H1 (cell line): ENCODE measurements at regions not wholly inside any gene's neighbourhood (a gene's known extent, or its start where the extent isn't known, plus 50 kb on each side); places are given as distances from the start of the nearest gene placed in this dataset.

Experiments used
- ASH2L ChIP-seq: fragments of 200-600, 300-600 bp; sonication (generic); IDR thresholded peaks from one replicate; pipeline ENCODE4 v1.7.1; 2017; ENCODE audit warnings: low read length
- BCL11A ChIP-seq, 2 experiments: IDR thresholded peaks; one replicate each; pipeline ENCODE4 v1.6.1; 2011; ENCODE audit warnings: low read depth in 2 of 2, low read length in 2 of 2, mild to moderate bottlenecking in 2 of 2
- BRCA1 ChIP-seq: IDR thresholded peaks from 2 replicates; pipeline ENCODE4 v1.6.1; 2012; ENCODE audit warnings: low read depth, low read length, improper control_type of control experiment
- CBX8 ChIP-seq: fragments of 300-800, 300-1000 bp; sonication (generic); IDR thresholded peaks from 2 replicates; pipeline ENCODE4 v1.7.1; 2016; ENCODE audit warnings: low read depth, low read length, borderline replicate concordance
- CHD1 ChIP-seq: IDR thresholded peaks from 2 replicates; pipeline ENCODE4 v1.6.1; 2012; ENCODE audit warnings: low read depth, low read length, improper control_type of control experiment
- CHD2 ChIP-seq: IDR thresholded peaks from 2 replicates; pipeline ENCODE4 v1.6.1; 2012; ENCODE audit warnings: low read length, improper control_type of control experiment
- CTCF ChIP-seq, 3 experiments: IDR thresholded peaks; 1 replicate in 2 of 3; 2 replicates in 1 of 3; pipeline versions ENCODE4 v1.5.1 to v1.6.1; 2011; ENCODE audit warnings: low read length in 3 of 3, mild to moderate bottlenecking in 3 of 3, inconsistent platforms in 2 of 3, low read depth in 1 of 3, moderate library complexity in 1 of 3; ENCODE audit not compliant: insufficient read depth in 1 of 3; ENCODE audit errors: control extremely low read depth in 1 of 3
- GTF2F1 ChIP-seq: IDR thresholded peaks from 2 replicates; pipeline ENCODE4 v1.6.1; 2012; ENCODE audit warnings: low read depth, low read length, improper control_type of control experiment, borderline replicate concordance
- JUN ChIP-seq: IDR thresholded peaks from 2 replicates; pipeline ENCODE4 v1.6.1; 2011; ENCODE audit warnings: low read depth, mild to moderate bottlenecking, improper control_type of control experiment, low read length
- KDM1A ChIP-seq: fragments of 200-600, 300-600 bp; sonication (generic); IDR thresholded peaks from 2 replicates; pipeline ENCODE4 v1.7.1; 2016; ENCODE audit warnings: mild to moderate bottlenecking, low read length, borderline replicate concordance
- KDM4A ChIP-seq: IDR thresholded peaks from one replicate; pipeline ENCODE4 v1.7.1; 2012; ENCODE audit warnings: low read depth, mild to moderate bottlenecking, moderate library complexity, low read length, inconsistent platforms; ENCODE audit not compliant: severe bottlenecking
- KDM5A ChIP-seq: fragments of 200-600 bp; IDR thresholded peaks from 2 replicates; pipeline ENCODE4 v1.7.1; 2012; ENCODE audit warnings: mild to moderate bottlenecking, low read length, inconsistent platforms, mixed read lengths
- MAFK ChIP-seq: IDR thresholded peaks from 2 replicates; pipeline ENCODE4 v1.6.1; 2012; ENCODE audit warnings: low read depth, mild to moderate bottlenecking, improper control_type of control experiment, low read length
- MAX ChIP-seq: IDR thresholded peaks from 2 replicates; pipeline ENCODE4 v1.6.1; 2012; ENCODE audit warnings: inconsistent platforms
- PHF8 ChIP-seq: fragments of 200-600 bp; sonication (generic); conservative IDR thresholded peaks from 2 replicates; pipeline ENCODE4 v1.7.1; 2012; ENCODE audit warnings: low read depth, mild to moderate bottlenecking, inconsistent platforms, low read length, moderate library complexity
- POLR2AphosphoS5 ChIP-seq: IDR thresholded peaks from 2 replicates; pipeline ENCODE4 v1.6.1; 2011; ENCODE audit warnings: low read depth, low read length
- POU5F1 ChIP-seq: IDR thresholded peaks from 2 replicates; pipeline ENCODE4 v1.6.1; 2011; ENCODE audit warnings: low read depth, mild to moderate bottlenecking, low read length, moderate library complexity
- RBBP5 ChIP-seq: IDR thresholded peaks from 2 replicates; pipeline ENCODE4 v1.7.1; 2012; ENCODE audit warnings: low read depth, mild to moderate bottlenecking, inconsistent platforms, low read length, moderate library complexity, borderline replicate concordance
- RXRA ChIP-seq: IDR thresholded peaks from 2 replicates; pipeline ENCODE4 v1.6.1; 2011; ENCODE audit warnings: low read depth, mild to moderate bottlenecking, low read length, moderate library complexity; ENCODE audit not compliant: insufficient read depth
- SP1 ChIP-seq: IDR thresholded peaks from 2 replicates; pipeline ENCODE4 v1.6.1; 2011; ENCODE audit warnings: low read depth, low read length
- SP4 ChIP-seq: IDR thresholded peaks from 2 replicates; pipeline ENCODE4 v1.6.1; 2012; ENCODE audit warnings: low read length, inconsistent platforms
- TAF7 ChIP-seq: optimal IDR thresholded peaks from 2 replicates; pipeline ENCODE3; 2011; ENCODE audit warnings: low read depth, mild to moderate bottlenecking, inconsistent platforms, low read length, moderate library complexity, borderline replicate concordance
- TBP ChIP-seq: IDR thresholded peaks from 2 replicates; pipeline ENCODE4 v1.6.1; 2011; ENCODE audit warnings: low read depth, low read length, improper control_type of control experiment
- TF ChIP-seq, protein P1 (sequence below): IDR thresholded peaks from 2 replicates; pipeline ENCODE4 v1.6.1; 2011; ENCODE audit warnings: low read length, improper control_type of control experiment

GRCh38 chr13:94825507-94825906 lies 113.2 kb upstream of the SOX21 start (continued):
- TF ChIP-seq, protein P1, sequence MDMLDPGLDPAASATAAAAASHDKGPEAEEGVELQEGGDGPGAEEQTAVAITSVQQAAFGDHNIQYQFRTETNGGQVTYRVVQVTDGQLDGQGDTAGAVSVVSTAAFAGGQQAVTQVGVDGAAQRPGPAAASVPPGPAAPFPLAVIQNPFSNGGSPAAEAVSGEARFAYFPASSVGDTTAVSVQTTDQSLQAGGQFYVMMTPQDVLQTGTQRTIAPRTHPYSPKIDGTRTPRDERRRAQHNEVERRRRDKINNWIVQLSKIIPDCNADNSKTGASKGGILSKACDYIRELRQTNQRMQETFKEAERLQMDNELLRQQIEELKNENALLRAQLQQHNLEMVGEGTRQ = no peak
- TF ChIP-seq MAX = peak; percentile 88
- TF ChIP-seq JUN = no peak
- TF ChIP-seq CTCF (IDR thresholded peaks at IDR 0.05; ENCODE audit: control extremely low read depth in 1 of 3, insufficient read depth in 1 of 3, low read depth in 1 of 3, low read length in 3 of 3) = no peak
- TF ChIP-seq KDM4A = no peak
- peak; percentile 79; the same call in 1 of the 2 replicates for TF ChIP-seq MAFK
- TF ChIP-seq BRCA1 = no peak
- TF ChIP-seq SP1 = no peak; the same call in 1 of the 2 replicates
- TF ChIP-seq SP4 = no peak
- no peak for TF ChIP-seq PHF8
- peak; percentile 38; the same call in 1 of the 2 replicates for TF ChIP-seq POLR2AphosphoS5
- TF ChIP-seq KDM1A = no peak
- no peak for TF ChIP-seq GTF2F1
- no peak for TF ChIP-seq RXRA
- TF ChIP-seq CBX8 = no peak
- no peak for TF ChIP-seq RBBP5
- peak; percentile 35 for TF ChIP-seq ASH2L
- no peak for TF ChIP-seq TAF7
- TF ChIP-seq POU5F1 = no peak
- no peak for TF ChIP-seq CHD2
- TF ChIP-seq CHD1 = no peak
- peak; percentile 51; the same call in 1 of the 2 replicates for TF ChIP-seq TBP
- no peak for TF ChIP-seq BCL11A (IDR thresholded peaks at IDR 0.05; ENCODE audit: low read depth in 2 of 2, low read length in 2 of 2)
- TF ChIP-seq KDM5A = no peak
